ENCODE measurements at regions not wholly inside any gene's neighbourhood (a gene's known extent, or its start where the extent isn't known, plus 50 kb on each side); places are given as distances from the start of the nearest gene placed in this dataset.
"Not testable (repeated sequence)": the region's sequence is repeated elsewhere in the genome, so short reads cannot be mapped to it uniquely, and the experiment has no call there.

GRCh38 chr4:1548827-1549637 is 135.1 kb downstream of the FAM53A start:
- not testable (repeated sequence) for TF ChIP-seq POLR2A, SPI1, TAF1, POU2F2 (IDR thresholded peaks at IDR 0.05; ENCODE audit: low read depth, low read length)

All from GM12891 (cell line).